ENCODE measurements at regions not wholly inside any gene's neighbourhood (a gene's known extent, or its start where the extent isn't known, plus 50 kb on each side); places are given as distances from the start of the nearest gene placed in this dataset.

DNA sequence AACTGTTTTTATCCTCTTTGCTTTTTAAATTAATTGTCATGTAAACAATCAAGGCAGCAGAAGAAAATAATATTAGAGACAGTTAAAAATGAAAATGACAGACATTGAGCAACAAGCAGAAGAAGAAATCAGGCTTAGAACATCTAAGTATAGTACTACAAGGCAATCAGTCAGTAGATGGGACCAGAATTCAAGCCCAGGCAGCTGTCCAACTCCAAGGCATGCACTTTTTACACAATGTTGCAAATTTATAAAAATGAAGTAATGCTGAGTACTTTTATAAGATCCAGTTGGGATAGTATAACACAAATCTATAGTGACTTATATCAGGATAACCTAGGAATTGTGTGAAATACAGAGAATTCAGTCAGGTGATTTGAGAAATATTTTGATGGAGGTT lies 2815.8 kb downstream of the PCDH9 start (continued):
- TF ChIP-seq RAD21 (IDR thresholded peaks at IDR 0.05; ENCODE audit: low read depth): no peak
- no peak for TF ChIP-seq CEBPB (IDR thresholded peaks at IDR 0.05; ENCODE audit: low read depth)
- no peak for TF ChIP-seq EZH2 (IDR thresholded peaks at IDR 0.05)

DNA sequence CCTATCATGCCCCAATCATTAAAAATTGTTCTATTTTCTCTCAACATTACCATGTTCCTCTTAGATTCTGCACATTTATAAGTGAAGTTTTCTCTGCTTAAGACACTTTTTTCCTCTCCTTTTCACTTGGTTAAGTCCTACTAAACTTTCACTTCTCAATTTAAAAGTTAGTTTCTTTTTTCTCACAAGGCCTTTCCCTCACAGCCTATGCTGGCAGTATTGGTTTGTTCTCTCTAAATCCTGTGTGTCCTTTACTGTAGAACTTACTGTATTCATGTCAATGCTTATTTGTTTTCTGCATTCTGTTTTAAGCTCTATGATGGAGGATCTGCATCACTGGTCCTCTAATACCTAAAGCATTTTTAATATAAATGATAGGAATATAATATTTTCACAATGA lies 2816.6 kb downstream of the PCDH9 start:
- Histone ChIP-seq H2AFZ (ENCODE audit: low read depth, low read length, poor library complexity, severe bottlenecking) (no peak overlapping the region), H3K9ac (ENCODE audit: low read length) (no peak overlapping the region), H4K20me1 (ENCODE audit: insufficient read depth) (no peaks in the 10 kb centered on the region), H3K27me3 (ENCODE audit: insufficient read depth, low read length) (no peaks in the 10 kb centered on the region), H3K4me2 (ENCODE audit: low read length) (no peak overlapping the region), H3K79me2 (ENCODE audit: insufficient read depth, low read length) (no peaks in the 10 kb centered on the region), H3K4me3 (replicated peaks in 1 of 2; ENCODE audit: low read depth in 1 of 2, low read length in 2 of 2) (no peak overlapping the region), H3K4me1 (ENCODE audit: control insufficient read depth in 1 of 2, insufficient read depth in 2 of 2, low read length in 2 of 2) (no peaks in the 10 kb centered on the region), H3K36me3 (ENCODE audit: control insufficient read depth in 1 of 2, insufficient read depth in 2 of 2, low read length in 2 of 2) (no peaks in the 10 kb centered on the region), H3K9me3 (ENCODE audit: control insufficient read depth in 1 of 2, insufficient read depth in 1 of 2, low read depth in 1 of 2, low read length in 2 of 2) (no peaks in the 10 kb centered on the region), H3K27ac (ENCODE audit: low read depth, low read length) (no peak overlapping the region), H3K9me2 (ENCODE audit: insufficient read depth) (no peaks in the 10 kb centered on the region)
- intact Hi-C loops (cut with micrococcal nuclease): no loop called here
- no peak for DNase-seq (ENCODE audit: low read depth, low spot score)
- ChIA-PET POLR2A (no interaction called here), CTCF (no interaction called here), RAD21 (ENCODE audit: low non-redundant PET in 1 of 2, low total read pairs in 2 of 2, uncharacterized antibody in 2 of 2, unreplicated experiment in 2 of 2) (no interaction called here)
- BruUV-seq (replicated peaks): no TSS peak
- TF ChIP-seq YY1 (IDR thresholded peaks at IDR 0.05; ENCODE audit: extremely low read depth, insufficient replicate concordance, low read depth, low read length) (no peak), EGR1 (IDR thresholded peaks at IDR 0.05; ENCODE audit: low read depth) (no peak), ELF1 (IDR thresholded peaks at IDR 0.05; ENCODE audit: borderline replicate concordance, low read depth) (no peak), EZH2phosphoT487 (IDR thresholded peaks at IDR 0.05; ENCODE audit: borderline replicate concordance) (no peak), CEBPB (IDR thresholded peaks at IDR 0.05; ENCODE audit: low read depth) (no peak), POLR2AphosphoS5 (IDR thresholded peaks at IDR 0.05; ENCODE audit: low read depth, low read length) (no peak), ZNF274 (IDR thresholded peaks at IDR 0.05; ENCODE audit: low read depth, low read length) (no peak), SP1 (IDR thresholded peaks at IDR 0.05; ENCODE audit: low read depth) (no peak), SRF (IDR thresholded peaks at IDR 0.05; ENCODE audit: low read depth) (no peak), CBX3 (IDR thresholded peaks at IDR 0.05; ENCODE audit: low read depth) (no peak), FOSL1 (IDR thresholded peaks at IDR 0.05; ENCODE audit: low read depth) (no peak)
- TF ChIP-seq, protein P1, sequence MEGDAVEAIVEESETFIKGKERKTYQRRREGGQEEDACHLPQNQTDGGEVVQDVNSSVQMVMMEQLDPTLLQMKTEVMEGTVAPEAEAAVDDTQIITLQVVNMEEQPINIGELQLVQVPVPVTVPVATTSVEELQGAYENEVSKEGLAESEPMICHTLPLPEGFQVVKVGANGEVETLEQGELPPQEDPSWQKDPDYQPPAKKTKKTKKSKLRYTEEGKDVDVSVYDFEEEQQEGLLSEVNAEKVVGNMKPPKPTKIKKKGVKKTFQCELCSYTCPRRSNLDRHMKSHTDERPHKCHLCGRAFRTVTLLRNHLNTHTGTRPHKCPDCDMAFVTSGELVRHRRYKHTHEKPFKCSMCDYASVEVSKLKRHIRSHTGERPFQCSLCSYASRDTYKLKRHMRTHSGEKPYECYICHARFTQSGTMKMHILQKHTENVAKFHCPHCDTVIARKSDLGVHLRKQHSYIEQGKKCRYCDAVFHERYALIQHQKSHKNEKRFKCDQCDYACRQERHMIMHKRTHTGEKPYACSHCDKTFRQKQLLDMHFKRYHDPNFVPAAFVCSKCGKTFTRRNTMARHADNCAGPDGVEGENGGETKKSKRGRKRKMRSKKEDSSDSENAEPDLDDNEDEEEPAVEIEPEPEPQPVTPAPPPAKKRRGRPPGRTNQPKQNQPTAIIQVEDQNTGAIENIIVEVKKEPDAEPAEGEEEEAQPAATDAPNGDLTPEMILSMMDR (IDR thresholded peaks at IDR 0.05 in 2 of 3, conservative IDR thresholded peaks at IDR 0.05 in 1 of 3; ENCODE audit: borderline replicate concordance in 1 of 3, insufficient read depth in 1 of 3, low read depth in 2 of 3, low read length in 2 of 3): no peak
- ATAC-seq: no peak

Measured in HCT116 (cell line).